ENCODE measurements at regions not wholly inside any gene's neighbourhood (a gene's known extent, or its start where the extent isn't known, plus 50 kb on each side); places are given as distances from the start of the nearest gene placed in this dataset.
"Not testable (repeated sequence)": the region's sequence is repeated elsewhere in the genome, so short reads cannot be mapped to it uniquely, and the experiment has no call there.

DNA sequence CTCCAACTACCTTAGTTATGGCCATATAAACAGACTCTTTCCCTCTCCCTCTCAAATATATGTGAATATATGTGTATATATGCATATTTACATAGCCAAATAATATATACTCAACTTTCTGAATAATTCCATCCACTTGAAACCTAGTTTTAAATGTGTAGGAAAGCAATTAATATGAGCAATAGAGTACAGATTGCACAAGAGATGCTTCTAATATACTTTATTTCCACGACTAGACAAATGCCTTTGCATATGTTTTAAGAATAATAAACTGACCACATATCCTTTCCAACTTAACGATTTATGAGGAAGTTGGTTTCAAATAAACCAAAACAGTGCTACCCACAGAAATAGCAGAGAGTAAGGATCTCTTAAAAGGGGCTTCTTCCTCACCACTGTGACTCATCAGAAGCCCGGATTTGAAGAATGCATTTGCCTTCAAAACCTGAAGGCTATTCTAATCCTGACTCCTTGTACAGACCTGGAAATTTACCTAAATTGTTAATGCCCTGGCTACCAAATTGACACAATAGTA lies 266.3 kb downstream of the AHR start:
- intact Hi-C loops (cut with DNase I; ENCODE audit: low total_unique reads) = no loop called here
- TF ChIP-seq POLR2AphosphoS5 (IDR thresholded peaks at IDR 0.05) = no peak
- TF ChIP-seq POLR2A (IDR thresholded peaks at IDR 0.05) = no peak
- TF ChIP-seq, protein P1, sequence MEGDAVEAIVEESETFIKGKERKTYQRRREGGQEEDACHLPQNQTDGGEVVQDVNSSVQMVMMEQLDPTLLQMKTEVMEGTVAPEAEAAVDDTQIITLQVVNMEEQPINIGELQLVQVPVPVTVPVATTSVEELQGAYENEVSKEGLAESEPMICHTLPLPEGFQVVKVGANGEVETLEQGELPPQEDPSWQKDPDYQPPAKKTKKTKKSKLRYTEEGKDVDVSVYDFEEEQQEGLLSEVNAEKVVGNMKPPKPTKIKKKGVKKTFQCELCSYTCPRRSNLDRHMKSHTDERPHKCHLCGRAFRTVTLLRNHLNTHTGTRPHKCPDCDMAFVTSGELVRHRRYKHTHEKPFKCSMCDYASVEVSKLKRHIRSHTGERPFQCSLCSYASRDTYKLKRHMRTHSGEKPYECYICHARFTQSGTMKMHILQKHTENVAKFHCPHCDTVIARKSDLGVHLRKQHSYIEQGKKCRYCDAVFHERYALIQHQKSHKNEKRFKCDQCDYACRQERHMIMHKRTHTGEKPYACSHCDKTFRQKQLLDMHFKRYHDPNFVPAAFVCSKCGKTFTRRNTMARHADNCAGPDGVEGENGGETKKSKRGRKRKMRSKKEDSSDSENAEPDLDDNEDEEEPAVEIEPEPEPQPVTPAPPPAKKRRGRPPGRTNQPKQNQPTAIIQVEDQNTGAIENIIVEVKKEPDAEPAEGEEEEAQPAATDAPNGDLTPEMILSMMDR (IDR thresholded peaks at IDR 0.05) = no peak
- Histone ChIP-seq H3K36me3 (no peaks in the 10 kb centered on the region), H3K9me3 (no peaks in the 10 kb centered on the region), H3K27ac (no peak overlapping the region), H3K27me3 (no peaks in the 10 kb centered on the region), H3K4me3 (no peak overlapping the region), H3K4me1 (no peaks in the 10 kb centered on the region)
- DNase-seq (ENCODE audit: low spot score in 2 of 2) = no peak

DNA sequence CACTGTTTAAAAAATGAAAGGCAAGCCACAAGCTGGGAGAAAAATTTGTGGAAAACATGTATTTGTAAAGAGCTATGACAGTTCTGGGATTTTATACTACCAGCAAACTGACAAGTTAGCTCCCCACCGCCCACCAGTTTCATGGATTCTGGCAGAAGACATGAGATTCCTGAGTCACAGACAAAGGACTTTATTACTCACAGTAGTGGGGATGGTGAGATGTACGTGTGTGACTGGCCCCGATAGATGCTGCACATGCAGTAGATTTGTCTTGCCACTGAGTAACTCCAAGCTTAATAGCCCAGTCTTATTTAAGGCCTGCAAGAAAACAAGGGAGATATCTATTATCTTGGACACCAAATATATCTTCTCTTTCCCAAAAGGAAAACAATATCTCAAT lies 281.7 kb downstream of the AHR start:
- Histone ChIP-seq H3K4me1 (no peaks in the 10 kb centered on the region), H3K9me3 (peaks cover 7 to 11% of the 10 kb centered on the region in 2 donors)
- intact Hi-C loops (cut with DNase I; ENCODE audit: low total_unique reads) = no loop called here

DNA sequence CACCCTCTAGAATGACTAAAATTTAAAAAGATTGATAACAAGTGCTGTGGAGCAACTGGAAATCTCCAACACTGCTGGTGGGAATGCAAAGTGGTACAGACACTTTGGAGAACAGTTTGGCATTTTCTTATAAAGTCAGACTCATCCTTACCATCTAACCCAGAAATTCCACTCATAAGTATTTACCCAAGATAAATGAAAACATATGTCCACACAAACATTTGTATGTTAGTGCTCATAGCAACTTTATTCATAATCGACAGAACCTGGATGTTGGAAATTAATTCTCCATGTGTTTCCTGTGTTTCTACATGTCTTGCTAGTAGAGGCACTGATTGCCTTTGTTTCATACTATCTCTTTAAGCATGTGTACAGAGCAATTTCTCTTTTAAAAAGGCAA lies 282.4 kb downstream of the AHR start:
- DNase-seq (ENCODE audit: low spot score in 2 of 2) = no peak
- Histone ChIP-seq H3K36me3 (no peaks in the 10 kb centered on the region), H3K4me3 (no peak overlapping the region), H3K27me3 (no peaks in the 10 kb centered on the region), H3K4me1 (no peaks in the 10 kb centered on the region), H3K9me3 (peaks cover 7 to 11% of the 10 kb centered on the region in 2 donors), H3K27ac (no peak overlapping the region)
- TF ChIP-seq, protein P1 (IDR thresholded peaks at IDR 0.05) = no peak
- no peak for TF ChIP-seq POLR2A (IDR thresholded peaks at IDR 0.05)
- intact Hi-C loops (cut with DNase I; ENCODE audit: low total_unique reads) = no loop called here

More for the DNA sequence above, 281.7 kb downstream of the AHR start:
- H3K27me3 ChIP-seq = no peaks in the 10 kb centered on the region
- TF ChIP-seq POLR2A (IDR thresholded peaks at IDR 0.05) = no peak
- TF ChIP-seq POLR2AphosphoS5 (IDR thresholded peaks at IDR 0.05) = no peak
- TF ChIP-seq, protein P1 (IDR thresholded peaks at IDR 0.05) = no peak
- H3K36me3 ChIP-seq = no peaks in the 10 kb centered on the region
- DNase-seq (ENCODE audit: low spot score in 2 of 2) = no peak
- H3K4me3 ChIP-seq = no peak overlapping the region
- no peak overlapping the region for H3K27ac ChIP-seq

DNA sequence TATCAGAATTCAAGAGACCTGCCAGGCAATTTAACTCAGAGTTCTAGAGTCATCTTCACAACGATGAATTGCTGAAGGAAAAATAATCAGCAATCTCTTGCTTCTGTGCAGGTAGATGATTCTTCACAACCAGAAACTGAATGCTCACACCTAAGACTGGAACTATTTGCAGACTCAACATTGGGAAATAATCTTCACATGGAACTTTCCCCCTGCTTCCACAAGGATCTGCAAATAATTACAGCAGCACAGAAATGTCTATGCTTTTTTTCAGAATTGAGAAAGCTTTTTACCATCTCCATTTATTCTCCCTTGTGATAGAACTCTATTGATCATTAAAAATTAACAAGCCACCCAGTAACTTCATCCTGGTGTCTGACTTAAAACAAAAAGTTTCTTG lies 282.8 kb downstream of the AHR start:
- Histone ChIP-seq H3K27me3 (no peaks in the 10 kb centered on the region), H3K36me3 (no peaks in the 10 kb centered on the region), H3K4me1 (no peaks in the 10 kb centered on the region), H3K27ac (no peak overlapping the region), H3K4me3 (no peak overlapping the region), H3K9me3 (peaks cover 7 to 11% of the 10 kb centered on the region in 2 donors)
- TF ChIP-seq POLR2A (IDR thresholded peaks at IDR 0.05) = no peak
- TF ChIP-seq POLR2AphosphoS5 (IDR thresholded peaks at IDR 0.05) = no peak
- TF ChIP-seq, protein P1 (IDR thresholded peaks at IDR 0.05) = no peak
- no peak for DNase-seq (ENCODE audit: low spot score in 2 of 2)
- intact Hi-C loops (cut with DNase I; ENCODE audit: low total_unique reads) = no loop called here

DNA sequence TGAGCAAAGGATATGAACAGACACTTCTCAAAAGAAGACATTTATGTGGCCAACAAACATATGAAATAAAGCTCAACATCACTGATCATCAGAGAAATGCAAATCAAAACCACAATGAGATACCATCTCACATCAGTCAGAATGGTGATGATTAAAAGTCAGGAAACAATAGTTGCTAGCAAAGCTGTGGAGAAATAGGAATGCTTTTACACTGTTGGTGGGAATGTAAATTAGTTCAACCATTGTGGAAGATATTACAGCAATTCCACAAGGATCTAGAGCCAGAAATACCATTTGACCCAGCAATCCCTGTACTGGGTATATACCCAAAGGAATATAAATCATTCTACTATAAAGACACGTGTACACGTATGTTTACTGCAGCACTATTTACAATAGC lies 284.2 kb downstream of the AHR start:
- intact Hi-C loops (cut with DNase I; ENCODE audit: low total_unique reads); H3K27ac ChIP-seq; DNase-seq (ENCODE audit: low spot score in 2 of 2); H3K4me1 ChIP-seq; H3K36me3 ChIP-seq; H3K4me3 ChIP-seq; H3K27me3 ChIP-seq: not testable (repeated sequence)
- H3K9me3 ChIP-seq = peaks cover 0 to 11% of the 10 kb centered on the region in 2 donors

DNA sequence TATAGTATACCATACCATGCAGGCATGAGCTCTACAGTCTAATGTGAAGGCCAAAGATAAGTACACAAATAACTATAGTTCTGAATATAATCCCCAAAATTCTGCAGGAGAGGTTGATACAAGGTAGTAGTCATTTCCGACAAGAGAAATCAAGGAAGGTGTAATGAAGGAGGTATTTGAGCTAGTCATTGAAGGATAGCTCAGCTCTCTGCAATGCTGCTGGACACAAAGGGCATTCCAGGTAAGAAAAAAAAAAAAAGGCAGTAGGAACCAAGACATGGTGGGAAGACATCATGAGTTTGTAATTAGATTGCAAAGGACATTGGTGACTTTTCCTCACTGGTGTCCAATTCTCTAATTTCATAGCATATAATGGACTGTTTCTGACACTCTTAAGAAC lies 285.3 kb downstream of the AHR start:
- Histone ChIP-seq H3K36me3 (no peaks in the 10 kb centered on the region), H3K27me3 (no peaks in the 10 kb centered on the region), H3K9me3 (no peaks in the 10 kb centered on the region), H3K4me1 (no peaks in the 10 kb centered on the region), H3K4me3 (no peak overlapping the region), H3K27ac (no peak overlapping the region)
- DNase-seq (ENCODE audit: low spot score in 2 of 2) = no peak
- intact Hi-C loops (cut with DNase I; ENCODE audit: low total_unique reads) = no loop called here
- TF ChIP-seq, protein P1 (IDR thresholded peaks at IDR 0.05) = no peak
- TF ChIP-seq POLR2A (IDR thresholded peaks at IDR 0.05) (no peak), POLR2AphosphoS5 (IDR thresholded peaks at IDR 0.05) (no peak)

All from breast epithelium (tissue), 4 donors.